Activated CD4-positive, alpha-beta T cell treated with anti-CD3 and anti-CD28 coated beads for 36 hours (primary cell): ENCODE measurements at regions not wholly inside any gene's neighbourhood (a gene's known extent, or its start where the extent isn't known, plus 50 kb on each side); places are given as distances from the start of the nearest gene placed in this dataset.
"Not testable (repeated sequence)": the region's sequence is repeated elsewhere in the genome, so short reads cannot be mapped to it uniquely, and the experiment has no call there.

ENCODE experiments used
- ATAC-seq: fragments of 200-7000 bp; cut with Tn5 transposase; one replicate; pipeline ENCODE4 v1.10.0; 2021; ENCODE audit warnings: mild to moderate bottlenecking, moderate library complexity
- CTCF ChIA-PET: fragments of 350-600 bp; sonication (Branson Sonifier 250); formaldehyde crosslinking; loops from one replicate; lab custom pipeline; 2021; ENCODE audit warnings: antibody characterized with exemption; lab: Charles Lee
- POLR2A ChIA-PET: fragments of 350-600 bp; sonication (Branson Sonifier 250); formaldehyde crosslinking; loops from one replicate; lab custom pipeline; 2021; ENCODE audit warnings: antibody characterized with exemption, inconsistent platforms; lab: Charles Lee
- DNase-seq: peaks from one replicate; pipeline ENCODE4 v3.0.0-alpha.2; 2020
- H3K27ac Mint-ChIP-seq: one replicate; pipeline ENCODE4 v1.8.0; 2021; ENCODE audit warnings: mixed read lengths
- H3K27me3 Mint-ChIP-seq: one replicate; pipeline ENCODE4 v1.8.0; 2021; ENCODE audit warnings: mixed read lengths
- H3K36me3 Mint-ChIP-seq: one replicate; pipeline ENCODE4 v1.8.0; 2021; ENCODE audit warnings: low read depth, mixed read lengths
- H3K4me1 Mint-ChIP-seq: one replicate; pipeline ENCODE4 v1.8.0; 2021; ENCODE audit warnings: mixed read lengths
- H3K4me3 Mint-ChIP-seq: one replicate; pipeline ENCODE4 v1.8.0; 2021; ENCODE audit warnings: mild to moderate bottlenecking, moderate library complexity, mixed read lengths
- H3K9me3 Mint-ChIP-seq: one replicate; pipeline ENCODE4 v1.8.0; 2021; ENCODE audit warnings: low read depth, mixed read lengths
- intact Hi-C, 2 experiments: fragments of 100-400 bp; cut with DNase I in 1 of 2; cut with micrococcal nuclease in 1 of 2; formaldehyde crosslinking; loops; one replicate each; pipeline versions ENCODE4 v1.14.2 to v1.15.1; 2022 to 2024; cut with DNase I, micrococcal nuclease

DNA sequence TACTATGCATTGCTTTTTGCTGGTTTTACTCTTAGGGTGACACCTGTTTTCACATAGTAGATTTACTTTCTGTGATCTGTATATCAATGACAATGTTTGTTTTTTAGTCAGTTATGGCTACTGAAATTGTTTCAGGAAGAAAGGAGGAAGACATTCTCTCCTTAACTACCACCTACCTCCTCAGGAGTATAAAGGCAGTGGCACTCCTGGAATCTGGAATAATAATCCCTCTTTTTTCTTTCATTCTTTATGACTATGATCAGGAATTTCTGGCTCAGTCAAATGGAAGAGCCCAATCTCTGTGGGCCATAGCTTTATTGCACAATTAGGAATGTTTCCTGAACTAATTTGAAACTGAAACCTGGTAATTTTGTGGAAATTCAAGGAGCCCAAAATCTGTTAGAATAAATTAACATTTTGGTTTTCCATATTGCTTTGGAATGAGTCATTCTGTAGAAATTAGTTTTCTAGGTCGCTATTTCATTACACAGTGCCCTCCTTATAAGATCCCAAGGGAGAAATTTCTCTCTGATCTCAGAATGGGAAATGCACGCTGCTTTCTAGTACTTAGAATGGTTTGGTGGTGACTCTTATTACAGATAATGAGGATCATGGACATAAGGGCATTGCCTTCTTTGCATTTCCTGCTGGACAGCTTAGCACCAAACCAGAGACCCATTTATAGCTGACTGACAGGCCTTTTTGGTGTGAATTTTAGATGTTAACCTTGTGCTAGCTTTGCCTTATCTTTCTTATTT is 95.3 kb upstream of the VLDLR start:
- no peak for DNase-seq
- CTCF ChIA-PET, result no interaction called here
- no peak for ATAC-seq
- H3K36me3 Mint-ChIP-seq, result no peaks in the 10 kb centered on the region
- H3K27ac Mint-ChIP-seq, result no peak overlapping the region
- POLR2A ChIA-PET, result no interaction called here
- intact Hi-C loops, result no loop called here
- no peaks in the 10 kb centered on the region for H3K4me1 Mint-ChIP-seq
- peaks cover 3% of the 10 kb centered on the region for H3K9me3 Mint-ChIP-seq
- no peak overlapping the region for H3K4me3 Mint-ChIP-seq
- peaks cover 5% of the 10 kb centered on the region for H3K27me3 Mint-ChIP-seq

DNA sequence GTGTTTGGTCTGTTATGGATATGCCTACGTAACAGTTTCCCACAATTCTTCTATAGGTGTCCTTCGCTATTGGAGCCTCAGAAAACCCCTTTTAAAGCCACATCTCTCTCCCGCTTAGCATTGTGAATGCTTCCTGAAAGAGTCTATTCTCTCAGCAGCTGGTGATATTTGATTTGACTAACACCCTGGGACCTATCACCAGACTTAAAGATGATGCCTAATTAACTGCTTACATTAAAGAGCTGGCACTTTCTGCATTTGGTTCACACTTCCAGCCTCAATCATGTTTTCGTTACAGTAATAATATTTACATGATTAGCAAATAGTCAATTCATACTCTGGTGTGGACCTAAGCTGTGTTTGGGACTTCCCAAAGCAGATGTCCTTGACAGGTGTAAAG is 90.1 kb upstream of the VLDLR start:
- Mint-ChIP-seq H3K4me3 (no peak overlapping the region), H3K27me3 (peaks cover 3% of the 10 kb centered on the region), H3K36me3 (no peaks in the 10 kb centered on the region), H3K27ac (no peak overlapping the region), H3K9me3 (peaks cover 3% of the 10 kb centered on the region), H3K4me1 (no peaks in the 10 kb centered on the region)
- no peak for DNase-seq
- no peak for ATAC-seq
- intact Hi-C loops, result no loop called here
- ChIA-PET POLR2A (no interaction called here), CTCF (interaction anchor here (0.6 kb wide), 1 partner anchor 38 kb away, joined by 4 read pairs; no protein-coding TSS in a partner anchor)

- Mint-ChIP-seq H3K27me3 (peaks cover 3% of the 10 kb centered on the region), H3K36me3 (no peaks in the 10 kb centered on the region), H3K4me3 (no peak overlapping the region), H3K4me1 (no peaks in the 10 kb centered on the region), H3K27ac (no peak overlapping the region), H3K9me3 (no peaks in the 10 kb centered on the region)
- DNase-seq, result no peak
- ChIA-PET CTCF (interaction anchor here (0.7 kb wide), 1 partner anchor 1467 kb away, joined by 3 read pairs; no protein-coding TSS in a partner anchor), POLR2A (no interaction called here)
- ATAC-seq, result no peak
- intact Hi-C loops, result no loop called here
Observed at GRCh38 chr9:2536511-2536910, 85.1 kb upstream of the VLDLR start.

DNA sequence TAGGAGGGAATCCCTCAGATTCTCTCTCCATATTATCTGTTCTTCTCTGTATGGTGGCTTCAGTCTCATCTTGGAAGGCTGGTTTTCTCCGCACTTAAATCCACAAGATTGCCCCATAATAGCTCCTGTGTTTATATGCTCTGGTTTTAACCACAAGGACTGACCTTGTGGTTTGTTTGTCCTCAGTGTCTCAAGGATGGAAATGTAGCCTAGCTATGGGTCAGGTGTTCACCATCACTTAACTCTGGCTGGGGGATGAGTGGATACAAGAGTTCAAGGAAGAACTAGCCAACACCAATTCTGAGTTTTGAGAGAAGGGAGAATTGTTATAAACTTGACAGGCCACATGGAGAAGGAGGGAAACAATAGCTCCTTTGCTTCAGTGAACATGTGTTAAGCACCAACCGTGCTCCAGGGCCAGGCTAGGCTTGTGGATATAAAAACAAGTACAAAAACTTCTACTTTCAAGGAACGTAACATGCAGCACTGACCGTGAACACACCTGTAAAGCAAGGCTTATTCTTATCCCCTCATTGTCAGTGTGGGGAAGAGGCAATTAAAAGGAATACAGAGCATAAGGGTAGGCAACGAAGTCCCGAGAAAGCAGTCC is 75.6 kb upstream of the VLDLR start:
- Mint-ChIP-seq H3K27ac (no peak overlapping the region), H3K27me3 (peaks cover 4% of the 10 kb centered on the region), H3K4me1 (no peaks in the 10 kb centered on the region), H3K4me3 (no peak overlapping the region), H3K9me3 (peaks cover 6% of the 10 kb centered on the region), H3K36me3 (no peaks in the 10 kb centered on the region)
- no peak for ATAC-seq
- DNase-seq, result no peak
- ChIA-PET POLR2A (no interaction called here), CTCF (no interaction called here)
- intact Hi-C loops, result no loop called here

GRCh38 chr9:2555899-2556600 is 65.5 kb upstream of the VLDLR start:
- intact Hi-C loops, H3K9me3 Mint-ChIP-seq, H3K27me3 Mint-ChIP-seq, H3K36me3 Mint-ChIP-seq, POLR2A ChIA-PET, H3K27ac Mint-ChIP-seq, H3K4me1 Mint-ChIP-seq, ATAC-seq, DNase-seq, H3K4me3 Mint-ChIP-seq: not testable (repeated sequence)
- CTCF ChIA-PET, result interaction anchor here (0.7 kb wide), 1 partner anchor 47 kb away, joined by 3 read pairs; no protein-coding TSS in a partner anchor

DNA sequence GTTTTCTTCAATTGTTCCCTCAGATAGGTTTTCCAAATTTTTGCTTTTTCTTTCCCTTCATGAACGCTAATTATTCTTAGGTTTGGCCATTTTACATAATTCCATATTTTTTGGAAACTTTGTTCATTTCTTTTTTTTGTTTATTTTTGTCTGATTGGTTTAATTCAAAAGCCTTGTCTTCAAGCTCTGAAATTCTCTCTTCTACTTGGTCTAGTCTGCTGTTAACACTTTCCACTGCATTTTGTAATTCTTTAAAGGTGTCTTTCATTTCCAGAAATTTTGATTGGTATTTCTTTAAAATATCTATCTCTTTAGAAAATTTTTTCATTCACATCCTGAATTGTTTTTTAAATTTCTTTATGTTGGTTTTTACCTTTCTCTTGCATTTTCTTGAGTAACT is 63.9 kb upstream of the VLDLR start:
- Mint-ChIP-seq H3K27me3 (no peaks in the 10 kb centered on the region), H3K4me1 (no peaks in the 10 kb centered on the region), H3K9me3 (peaks cover 6% of the 10 kb centered on the region), H3K36me3 (no peaks in the 10 kb centered on the region), H3K27ac (no peak overlapping the region), H3K4me3 (no peak overlapping the region)
- intact Hi-C loops, result no loop called here
- DNase-seq, result no peak
- ChIA-PET POLR2A (no interaction called here), CTCF (no interaction called here)
- ATAC-seq, result no peak

- Mint-ChIP-seq H3K4me1 (no peaks in the 10 kb centered on the region), H3K9me3 (peaks cover 6% of the 10 kb centered on the region), H3K4me3 (no peak overlapping the region), H3K27ac (no peak overlapping the region), H3K36me3 (no peaks in the 10 kb centered on the region), H3K27me3 (no peaks in the 10 kb centered on the region)
- no peak for ATAC-seq
- POLR2A ChIA-PET, result no interaction called here
- DNase-seq, result no peak
- intact Hi-C loops, result no loop called here
- CTCF ChIA-PET, result no interaction called here
Observed at GRCh38 chr9:2559192-2560152, 62.1 kb upstream of the VLDLR start.

DNA sequence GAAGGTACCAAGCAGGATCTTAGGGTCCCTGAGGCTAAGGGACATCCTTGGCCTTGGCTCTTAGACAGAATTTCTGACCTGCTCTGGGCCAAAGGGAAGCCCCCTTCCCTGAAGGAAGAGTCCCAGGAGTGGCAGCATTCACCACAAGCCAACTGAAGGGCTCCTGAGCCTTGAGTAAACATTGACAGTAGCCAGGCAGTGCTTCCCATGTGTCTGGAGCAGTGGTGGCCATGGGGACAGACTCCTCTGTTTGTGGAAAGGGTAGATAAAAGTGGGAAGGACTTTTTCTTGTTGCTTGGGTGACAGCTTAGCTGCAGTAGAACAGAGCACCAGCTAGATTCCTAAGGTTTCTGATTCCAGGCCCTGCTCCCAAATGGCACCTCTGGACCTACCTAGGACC is 61.4 kb upstream of the VLDLR start:
- Mint-ChIP-seq H3K4me1 (no peaks in the 10 kb centered on the region), H3K27ac (no peak overlapping the region), H3K36me3 (no peaks in the 10 kb centered on the region), H3K4me3 (no peak overlapping the region), H3K9me3 (peaks cover 6% of the 10 kb centered on the region), H3K27me3 (no peaks in the 10 kb centered on the region)
- ATAC-seq, result no peak
- CTCF ChIA-PET, result no interaction called here
- POLR2A ChIA-PET, result no interaction called here
- no peak for DNase-seq
- intact Hi-C loops, result no loop called here

DNA sequence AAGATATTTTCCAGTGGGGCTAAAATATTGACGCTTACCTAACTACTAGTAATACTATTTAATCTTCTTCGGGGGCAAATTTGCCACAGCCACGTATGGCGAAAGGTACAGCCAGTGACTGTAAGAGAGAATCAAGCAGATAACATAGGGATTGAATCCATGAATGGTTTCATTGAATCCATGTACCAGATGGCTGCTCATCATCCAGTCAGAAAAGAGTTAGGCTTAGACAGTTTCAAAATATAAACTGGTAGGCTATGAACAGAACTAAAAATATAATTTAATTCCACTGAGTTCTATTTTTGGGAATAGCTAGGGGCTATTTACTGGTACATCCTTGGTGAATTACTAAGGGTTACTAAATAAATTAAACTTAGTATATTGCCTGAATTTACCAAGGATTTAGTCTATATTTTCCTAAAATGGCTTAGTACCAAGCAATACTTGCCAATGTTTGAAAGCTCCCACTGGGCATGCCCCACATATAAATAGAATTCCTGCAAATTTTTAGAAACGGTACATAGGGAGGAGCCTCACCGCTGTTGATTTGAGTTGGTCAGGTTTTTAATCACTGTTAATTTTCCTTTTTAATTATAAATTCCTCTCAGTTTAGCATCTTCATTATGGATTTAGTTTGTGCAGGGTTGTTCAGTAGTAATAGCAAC is 55.8 kb upstream of the VLDLR start:
- intact Hi-C loops, result no loop called here
- ATAC-seq, result no peak
- no peak overlapping the region for H3K27ac Mint-ChIP-seq
- H3K27me3 Mint-ChIP-seq, result no peaks in the 10 kb centered on the region
- H3K9me3 Mint-ChIP-seq, result no peaks in the 10 kb centered on the region
- no peaks in the 10 kb centered on the region for H3K4me1 Mint-ChIP-seq
- no peak for DNase-seq
- no peak overlapping the region for H3K4me3 Mint-ChIP-seq
- H3K36me3 Mint-ChIP-seq, result no peaks in the 10 kb centered on the region
- POLR2A ChIA-PET, result no interaction called here
- CTCF ChIA-PET, result interaction anchor here (0.6 kb wide), 1 partner anchor 59 kb away, joined by 3 read pairs; no protein-coding TSS in a partner anchor

DNA sequence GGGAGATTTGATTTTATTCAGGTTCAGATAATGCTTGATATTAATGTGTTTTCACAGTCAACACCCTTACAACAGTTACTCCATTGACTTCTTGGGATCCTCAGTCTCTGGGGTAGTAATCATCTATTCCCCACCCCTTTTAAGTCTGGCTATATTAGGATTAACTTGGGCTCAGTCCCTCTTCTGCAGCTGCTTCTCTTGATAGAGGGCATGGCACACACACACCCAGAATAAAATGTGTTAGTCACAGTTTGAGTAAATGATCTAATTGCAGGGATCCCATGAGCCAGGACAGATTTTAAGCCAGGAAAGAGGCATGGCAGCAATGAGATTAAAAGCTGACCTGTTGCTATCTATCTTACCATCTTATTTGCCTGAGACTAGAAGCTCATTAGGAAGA is 53.7 kb upstream of the VLDLR start:
- no peak for DNase-seq
- H3K4me1 Mint-ChIP-seq, result no peaks in the 10 kb centered on the region
- H3K9me3 Mint-ChIP-seq, result no peaks in the 10 kb centered on the region
- ChIA-PET CTCF (interaction anchor here (1.0 kb wide), 1 partner anchor 12 kb away, joined by 3 read pairs; no protein-coding TSS in a partner anchor), POLR2A (no interaction called here)
- H3K36me3 Mint-ChIP-seq, result no peaks in the 10 kb centered on the region
- intact Hi-C loops, result no loop called here
- H3K27ac Mint-ChIP-seq, result no peak overlapping the region
- peaks cover 5% of the 10 kb centered on the region for H3K27me3 Mint-ChIP-seq
- no peak overlapping the region for H3K4me3 Mint-ChIP-seq
- ATAC-seq, result no peak

- ATAC-seq (no peak), DNase-seq (no peak)
- no peaks in the 10 kb centered on the region for H3K36me3 Mint-ChIP-seq
- H3K4me1 Mint-ChIP-seq, result no peaks in the 10 kb centered on the region
- ChIA-PET CTCF (no interaction called here), POLR2A (no interaction called here)
- H3K4me3 Mint-ChIP-seq, result no peak overlapping the region
- no peaks in the 10 kb centered on the region for H3K9me3 Mint-ChIP-seq
- H3K27ac Mint-ChIP-seq, result no peak overlapping the region
- peaks cover 6% of the 10 kb centered on the region for H3K27me3 Mint-ChIP-seq
- intact Hi-C loops, result no loop called here
Observed at GRCh38 chr9:2568689-2569088, 52.9 kb upstream of the VLDLR start.
